Fibroblast of upper back skin (primary cell): ENCODE measurements at regions not wholly inside any gene's neighbourhood (a gene's known extent, or its start where the extent isn't known, plus 50 kb on each side); places are given as distances from the start of the nearest gene placed in this dataset.
"Not testable (repeated sequence)": the region's sequence is repeated elsewhere in the genome, so short reads cannot be mapped to it uniquely, and the experiment has no call there.

Experiments
- DNase-seq: peaks from one replicate; pipeline ENCODE4 v3.0.0-alpha.2; 2013

DNA sequence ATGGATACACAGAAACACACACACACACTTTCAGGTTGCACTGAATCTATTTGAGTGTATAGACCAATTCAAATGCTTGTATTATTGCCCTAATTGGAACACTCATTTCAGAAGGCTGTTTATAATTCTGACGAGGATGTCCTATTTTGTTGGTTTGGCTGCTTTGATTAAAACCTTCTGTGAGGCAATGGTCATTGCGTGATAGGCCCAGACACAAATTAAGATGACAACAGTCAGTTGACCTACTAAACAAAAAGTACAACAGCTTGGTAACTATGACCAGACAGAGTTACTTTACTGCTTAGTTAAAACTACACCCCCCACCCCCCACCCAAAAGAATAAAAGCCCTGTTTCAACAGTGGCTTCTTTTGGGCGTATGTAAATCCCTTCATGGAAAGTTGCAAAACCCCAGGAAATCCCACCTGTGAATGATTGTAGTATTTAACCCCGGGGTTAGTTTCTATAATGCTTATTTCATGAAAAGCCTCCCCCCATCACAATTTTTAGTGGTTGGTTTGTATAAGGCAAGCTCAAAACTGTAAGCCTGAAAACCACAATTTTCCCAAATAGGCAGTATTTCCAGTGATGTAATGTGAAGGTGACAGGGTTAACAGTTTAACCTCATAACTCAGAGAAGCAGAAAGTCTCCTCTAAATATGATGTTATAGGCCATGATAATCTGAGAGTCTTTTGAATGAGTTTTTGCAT lies 340.8 kb downstream of the FGF10 start:
- peak; percentile 1 for DNase-seq

GRCh38 chr5:44046619-44047364 lies 342.4 kb downstream of the FGF10 start:
- DNase-seq, result no peak

DNA sequence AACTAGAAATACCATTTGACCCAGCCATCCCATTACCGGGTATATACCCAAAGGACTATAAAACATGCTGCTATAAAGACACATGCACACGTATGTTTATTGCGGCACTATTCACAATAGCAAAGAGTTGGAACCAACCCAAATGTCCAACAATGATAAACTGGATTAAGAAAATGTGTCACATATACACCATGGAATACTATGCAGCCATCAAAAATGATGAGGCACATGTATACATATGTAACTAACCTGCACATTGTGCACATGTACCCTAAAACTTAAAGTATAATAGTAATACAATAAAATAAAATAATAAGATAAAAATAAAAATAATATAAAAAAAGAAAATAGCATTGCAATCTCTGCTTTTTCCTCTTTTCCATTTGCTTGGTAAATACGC lies 344.7 kb downstream of the FGF10 start:
- not testable (repeated sequence) for DNase-seq

- DNase-seq, result no peak
Measured at GRCh38 chr5:44028226-44028625, 361.0 kb downstream of the FGF10 start.

DNA sequence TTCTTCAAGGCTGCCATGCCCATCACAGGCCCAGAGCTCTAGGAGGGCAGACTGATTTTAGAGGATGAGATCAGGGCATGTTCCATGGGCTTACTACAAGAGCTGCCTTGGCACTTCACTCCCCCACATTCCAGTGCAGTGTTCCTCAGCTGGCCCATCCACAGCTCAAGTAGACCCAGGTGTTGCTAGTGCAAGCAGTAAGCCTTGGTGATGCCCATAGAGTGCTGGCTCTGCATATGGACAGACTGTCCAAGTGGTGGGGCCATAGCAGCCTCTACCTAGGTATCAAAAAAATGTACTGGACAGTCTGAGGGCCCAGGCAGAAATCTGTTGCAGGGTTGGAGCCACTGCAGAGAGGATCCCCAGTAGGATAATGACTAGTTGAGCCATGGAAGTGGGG lies 366.6 kb downstream of the FGF10 start:
- DNase-seq, result no peak

DNA sequence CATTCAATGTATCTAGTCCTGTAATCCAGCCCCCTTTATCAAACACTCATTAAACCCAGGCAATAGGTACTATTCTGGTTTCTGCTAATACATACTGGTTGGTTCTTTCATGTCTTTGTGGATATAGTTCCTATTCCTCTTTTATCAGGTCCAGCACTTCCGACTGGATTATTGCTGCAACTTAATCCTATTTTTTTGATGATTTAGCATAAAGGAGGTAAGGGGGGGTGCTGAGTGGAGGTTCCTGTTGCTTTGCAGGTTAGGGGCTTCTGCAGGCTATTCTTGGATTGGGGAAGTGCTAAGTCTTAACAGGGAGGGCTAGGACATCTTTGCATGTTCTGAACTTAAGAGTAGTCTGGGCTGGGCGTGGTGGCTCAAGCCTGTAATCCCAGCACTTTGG lies 377.7 kb downstream of the FGF10 start:
- DNase-seq, result no peak

GRCh38 chr5:44002381-44002901 lies 386.8 kb downstream of the FGF10 start:
- no peak for DNase-seq

DNA sequence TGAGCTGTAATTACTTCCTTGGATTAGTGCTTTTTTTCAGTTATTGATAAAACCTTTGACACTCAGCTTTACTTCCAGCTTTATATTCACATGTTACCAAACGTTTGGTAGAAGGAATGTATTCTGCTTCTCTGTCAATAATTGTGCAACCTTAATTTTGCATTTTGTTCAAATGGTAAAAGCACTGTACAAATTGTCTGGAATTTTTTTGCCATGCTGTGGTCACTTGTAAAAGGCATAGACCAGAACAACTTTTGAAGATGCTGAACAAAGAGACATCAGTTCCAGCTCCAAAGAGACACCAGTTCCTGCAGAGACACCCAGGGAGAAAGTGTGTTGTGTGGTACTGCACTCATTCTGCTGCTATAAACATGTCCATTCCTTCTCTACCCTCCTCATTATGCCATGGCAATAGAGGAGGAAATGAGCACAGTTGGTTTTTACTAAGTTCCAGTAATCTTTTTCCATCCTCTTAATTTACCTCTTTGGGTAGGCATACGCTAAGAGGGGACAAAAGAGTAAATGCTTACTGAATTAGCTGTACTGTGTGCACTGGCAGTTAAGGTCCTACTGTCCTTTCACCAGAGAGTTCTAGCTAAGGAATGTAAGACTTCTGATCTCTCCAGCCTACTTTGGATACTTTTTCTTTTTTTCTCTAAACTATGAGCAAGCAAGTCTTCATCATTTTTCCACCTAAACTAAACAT lies 387.4 kb downstream of the FGF10 start:
- no peak for DNase-seq

DNA sequence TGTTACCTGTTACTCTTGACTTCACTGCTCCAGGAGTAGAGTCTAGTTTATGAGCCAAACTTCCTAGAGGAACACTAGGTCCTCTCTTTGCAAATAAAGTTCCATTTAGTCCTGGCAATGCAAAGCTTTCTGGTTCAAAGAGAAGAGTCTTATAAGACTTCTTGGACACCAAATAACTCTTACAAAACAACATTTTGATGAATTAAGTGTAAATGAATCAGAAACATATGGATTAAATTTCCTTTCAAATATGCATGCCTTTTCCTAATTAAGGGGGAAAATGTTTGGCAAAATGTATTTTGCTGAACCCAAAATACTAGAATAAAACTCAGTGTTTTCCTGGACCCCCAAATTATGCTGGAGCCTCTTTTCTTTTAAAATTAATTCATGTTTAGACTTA lies 388.0 kb downstream of the FGF10 start:
- DNase-seq, result no peak

DNA sequence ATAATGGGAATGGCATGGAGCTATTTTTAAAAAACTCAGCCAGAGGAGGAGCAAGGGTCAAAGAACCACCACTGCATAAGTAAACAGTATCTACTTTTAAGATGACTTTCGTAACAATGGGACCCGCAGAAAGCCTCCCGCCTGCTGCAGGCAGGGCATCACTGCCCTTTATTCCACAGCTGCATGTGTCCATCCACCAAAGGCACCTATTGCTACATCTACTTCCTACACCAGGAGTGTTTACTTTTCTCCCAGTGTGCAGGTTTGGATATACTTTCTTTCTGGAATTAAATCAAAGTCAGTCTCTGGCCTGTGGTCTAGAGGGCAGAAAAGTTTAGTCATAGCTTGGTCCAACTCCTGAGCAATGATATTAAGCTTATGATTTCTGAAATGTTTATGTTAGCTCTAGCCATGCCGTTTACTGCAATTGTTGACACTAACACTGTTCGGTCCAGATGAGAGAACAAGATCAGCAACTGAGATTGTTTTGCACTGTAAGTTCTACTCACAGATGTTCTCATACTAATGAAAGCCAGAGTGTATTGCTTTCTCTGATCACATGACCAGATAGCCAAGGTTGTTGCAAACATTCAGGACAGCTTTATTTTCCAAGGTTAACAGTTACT lies 391.5 kb downstream of the FGF10 start:
- no peak for DNase-seq

- no peak for DNase-seq
Measured at GRCh38 chr5:43996221-43996620, 393.0 kb downstream of the FGF10 start.

GRCh38 chr5:43994352-43994708 lies 391.4 kb downstream of the NNT start:
- DNase-seq, result no peak

GRCh38 chr5:43993634-43994351 lies 390.8 kb downstream of the NNT start:
- no peak for DNase-seq

DNA sequence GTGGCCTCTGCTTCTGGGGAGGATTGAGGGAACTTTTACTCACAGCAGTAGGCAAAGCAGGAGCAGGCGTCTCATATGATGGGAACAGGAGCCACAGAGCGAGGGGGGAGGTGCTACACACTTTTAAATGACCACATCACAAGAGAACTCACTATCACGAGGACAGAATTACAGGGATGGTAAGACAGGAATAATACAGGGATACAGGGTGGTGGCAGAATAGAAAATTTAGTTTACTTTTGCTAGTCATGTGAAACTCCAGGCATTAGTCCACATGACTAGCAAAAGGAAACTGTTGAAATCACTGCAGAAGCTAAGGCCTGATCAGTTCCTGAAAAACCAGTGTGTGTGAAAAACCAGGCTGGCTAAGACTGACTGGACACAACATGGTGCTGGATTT lies 382.4 kb downstream of the NNT start:
- no peak for DNase-seq

DNA sequence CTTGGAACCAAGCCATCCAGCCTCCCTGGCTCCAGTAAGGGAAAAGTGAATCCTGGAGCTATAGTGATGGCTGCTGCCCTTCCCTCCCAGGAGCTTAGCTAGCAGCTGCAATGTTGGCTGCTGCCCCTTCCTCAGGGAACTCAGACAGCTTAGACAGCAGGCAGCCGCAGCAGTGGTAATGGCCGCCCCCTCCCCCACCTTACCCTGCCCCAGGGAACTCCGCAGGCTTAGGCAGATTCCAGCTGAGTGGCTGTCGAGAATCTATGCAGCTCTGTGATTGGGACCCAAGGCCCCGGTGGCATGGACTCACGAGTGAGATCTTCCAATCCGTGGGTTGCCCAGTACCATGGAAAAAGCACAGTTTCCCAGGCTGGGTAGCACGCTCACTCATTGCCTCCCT lies 378.6 kb downstream of the NNT start:
- no peak for DNase-seq

DNA sequence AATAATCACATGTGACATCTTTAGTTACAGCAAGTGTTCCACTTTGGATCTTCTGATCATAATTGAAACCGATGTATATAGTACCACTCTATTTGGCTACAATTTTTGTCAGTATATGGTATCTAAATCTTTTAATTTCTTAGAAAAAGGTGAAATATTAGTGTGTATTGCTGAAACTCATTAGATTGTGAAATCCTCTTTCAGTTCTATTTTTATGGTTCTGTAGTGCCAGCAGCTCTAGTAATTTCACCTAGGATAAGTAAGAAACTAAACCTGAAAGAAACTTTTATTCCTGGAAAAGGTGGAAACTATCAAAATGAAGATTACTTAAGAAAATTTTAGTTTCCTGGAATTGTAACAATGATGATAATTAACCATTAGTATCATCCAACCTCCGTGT lies 370.9 kb downstream of the NNT start:
- no peak for DNase-seq

DNA sequence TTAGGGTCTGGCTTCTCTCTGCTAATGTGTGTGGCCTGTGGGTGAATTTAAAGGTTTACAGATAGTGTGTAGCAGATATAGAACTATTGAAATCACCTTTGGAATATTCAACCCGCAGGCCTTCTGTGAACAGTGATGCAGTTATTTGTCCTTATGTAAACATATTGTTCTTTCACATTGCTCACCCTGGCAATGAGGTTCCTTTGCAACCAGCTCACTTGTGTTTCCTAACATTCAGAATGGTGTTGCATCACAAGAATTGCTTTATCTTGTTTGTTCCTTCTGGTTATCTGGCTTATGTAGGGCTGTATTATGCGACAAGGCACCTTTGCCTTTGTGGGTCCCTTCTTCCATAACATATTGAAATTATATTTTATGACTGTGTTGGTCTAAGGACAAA lies 370.3 kb downstream of the NNT start:
- no peak for DNase-seq

- DNase-seq, result no peak
Measured at GRCh38 chr5:43967165-43967564, 364.2 kb downstream of the NNT start.

DNA sequence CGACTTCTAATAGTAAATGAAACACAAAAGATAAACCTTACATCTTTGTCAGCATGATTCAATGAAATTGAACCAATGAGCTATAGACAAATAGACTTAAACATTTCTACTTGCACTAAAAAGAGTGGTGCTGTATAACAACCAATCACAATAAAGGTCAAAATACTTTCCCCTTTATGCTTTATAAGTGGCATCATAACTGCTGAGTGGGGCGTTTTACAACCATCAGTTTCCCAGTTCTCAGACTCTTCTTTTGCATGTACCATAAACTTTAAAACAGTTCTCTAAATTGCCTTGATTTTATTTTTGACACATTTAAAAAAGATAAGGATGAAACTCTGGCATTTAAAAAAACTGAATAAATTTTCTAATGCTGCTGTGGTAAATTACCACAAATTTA lies 356.2 kb downstream of the NNT start:
- no peak for DNase-seq

DNA sequence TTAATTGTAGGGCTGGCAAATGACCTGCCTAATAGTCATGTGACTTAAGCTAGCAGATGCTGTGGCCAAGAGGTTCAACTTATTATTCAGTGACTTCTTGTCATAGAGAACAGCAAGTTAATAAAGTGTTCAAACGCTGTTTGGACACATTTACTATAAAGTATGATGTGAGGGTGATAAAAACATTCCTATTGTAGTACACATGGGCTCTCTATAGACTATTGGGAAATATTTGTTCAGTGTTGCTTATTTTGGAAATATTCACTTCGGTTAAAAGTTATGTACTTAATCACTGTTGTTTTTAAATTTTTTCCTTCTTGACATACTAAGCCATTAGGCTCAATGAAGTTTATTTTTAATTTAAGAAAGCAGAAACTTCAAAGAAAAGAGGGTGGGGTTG lies 345.0 kb downstream of the NNT start:
- no peak for DNase-seq

DNA sequence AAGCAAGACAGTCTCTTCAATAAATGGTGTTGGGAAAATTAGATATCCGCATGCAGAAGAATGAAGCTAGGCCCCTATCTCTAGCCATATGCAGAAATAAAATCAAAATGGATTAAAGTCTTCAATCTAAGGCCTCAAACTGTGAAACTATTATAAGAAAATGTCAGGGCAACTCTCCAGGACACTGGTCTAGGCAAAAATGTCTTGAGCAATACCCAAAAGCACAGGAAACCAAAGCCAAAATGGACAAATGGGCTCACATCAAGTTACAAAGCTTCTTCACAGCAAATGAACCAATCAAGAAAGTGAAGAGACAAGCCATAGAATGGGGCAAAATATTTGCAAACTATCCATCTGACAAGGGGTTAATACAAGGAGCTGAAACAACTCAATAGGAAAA lies 338.8 kb downstream of the NNT start:
- DNase-seq, result no peak

- DNase-seq, result no peak
Measured at GRCh38 chr5:43940562-43940961, 337.6 kb downstream of the NNT start.

- no peak for DNase-seq
Measured at GRCh38 chr5:43926923-43927322, 323.9 kb downstream of the NNT start.
